Adrenal gland (tissue), 5 donors: ENCODE measurements at regions not wholly inside any gene's neighbourhood (a gene's known extent, or its start where the extent isn't known, plus 50 kb on each side); places are given as distances from the start of the nearest gene placed in this dataset.

Experiments
- CTCF ChIP-seq, 6 experiments: fragments of 450-650 bp in 4 of 6; fragments of 200-600 bp in 2 of 6; sonication (generic) in 1 of 6; IDR thresholded peaks; 1 replicate in 5 of 6; 2 replicates in 1 of 6; pipeline versions ENCODE4 v1.5.1 to v1.8.0; 2016 to 2021; ENCODE audit warnings: antibody characterized with exemption in 6 of 6, mild to moderate bottlenecking in 2 of 6, moderate library complexity in 1 of 6
- POLR2A ChIP-seq, 2 donors: fragments of 450-650 bp; IDR thresholded peaks; one replicate each; pipeline ENCODE4 v1.6.1; 2017; ENCODE audit warnings: antibody characterized with exemption in 2 of 2, mild to moderate bottlenecking in 2 of 2, moderate library complexity in 1 of 2
- donor health status: DM: no; HTN: no; CAD: no.

GRCh38 chr13:33678906-33679657 is 138.9 kb upstream of the RFC3 start:
- TF ChIP-seq CTCF (IDR thresholded peaks at IDR 0.05) (no peak), POLR2A (IDR thresholded peaks at IDR 0.05) (no peak)
